HepG2 (cell line): ENCODE measurements at regions not wholly inside any gene's neighbourhood (a gene's known extent, or its start where the extent isn't known, plus 50 kb on each side); places are given as distances from the start of the nearest gene placed in this dataset.

Source experiments
- ARID3A ChIP-seq: IDR thresholded peaks from 2 replicates; pipeline ENCODE4 v1.6.1; 2012; ENCODE audit warnings: low read depth, low read length, improper control_type of control experiment
- HOXA5 ChIP-seq: sonication (generic); formaldehyde crosslinking; IDR thresholded peaks from 2 replicates; pipeline ENCODE4 v1.4.0; 2020; ENCODE audit warnings: missing genetic modification reagents
- KDM5B ChIP-seq: sonication (generic); formaldehyde crosslinking; IDR thresholded peaks from 2 replicates; pipeline ENCODE4 v1.4.0; 2020; ENCODE audit warnings: missing genetic modification reagents, mild to moderate bottlenecking, borderline replicate concordance
- NFIC ChIP-seq: IDR thresholded peaks from 2 replicates; pipeline ENCODE4 v1.6.1; 2012; ENCODE audit warnings: mild to moderate bottlenecking, low read length, inconsistent platforms
- NR2F6 ChIP-seq, 2 experiments: IDR thresholded peaks; 2 replicates each; pipeline ENCODE4 v1.6.1; 2016; ENCODE audit warnings: antibody characterized with exemption in 1 of 2, mild to moderate bottlenecking in 1 of 2
- NR3C1 ChIP-seq: sonication (generic); formaldehyde crosslinking; IDR thresholded peaks from 2 replicates; pipeline ENCODE4 v1.4.0; 2020; ENCODE audit warnings: missing genetic modification reagents
- RELA ChIP-seq: sonication (generic); formaldehyde crosslinking; IDR thresholded peaks from 2 replicates; pipeline ENCODE4 v1.4.0; 2020; ENCODE audit warnings: missing genetic modification reagents
- SOX13 ChIP-seq, 3 experiments: fragments of 450-650 bp in 1 of 3; sonication (generic) in 1 of 3; formaldehyde crosslinking in 1 of 3; IDR thresholded peaks in 2 of 3; conservative IDR thresholded peaks in 1 of 3; 2 replicates each; pipeline versions ENCODE4 v1.5.0 to v1.6.1; 2016 to 2020; ENCODE audit warnings: antibody characterized with exemption in 1 of 3, mild to moderate bottlenecking in 1 of 3, missing compliant biosample characterization in 1 of 3, missing genetic modification reagents in 1 of 3, moderate library complexity in 1 of 3
- TAF1 ChIP-seq: sonication (generic); formaldehyde crosslinking; IDR thresholded peaks from 2 replicates; pipeline ENCODE4 v1.4.0; 2020; ENCODE audit warnings: missing genetic modification reagents
- TFAP4 ChIP-seq: sonication (generic); IDR thresholded peaks from 2 replicates; pipeline ENCODE4 v1.6.1; 2016; ENCODE audit warnings: low read depth, borderline replicate concordance
- TFDP2 ChIP-seq: sonication (generic); formaldehyde crosslinking; IDR thresholded peaks from 2 replicates; pipeline ENCODE4 v1.4.0; 2020; ENCODE audit warnings: missing genetic modification reagents
- ZBTB39 ChIP-seq: sonication (generic); formaldehyde crosslinking; IDR thresholded peaks from 2 replicates; pipeline ENCODE4 v1.5.0; 2020; ENCODE audit warnings: missing genetic modification reagents
- ZBTB46 ChIP-seq: sonication (generic); formaldehyde crosslinking; IDR thresholded peaks from 2 replicates; pipeline ENCODE4 v1.4.0; 2020; ENCODE audit warnings: mild to moderate bottlenecking, missing genetic modification reagents, borderline replicate concordance
- ZNF136 ChIP-seq: sonication (generic); formaldehyde crosslinking; IDR thresholded peaks from 2 replicates; pipeline ENCODE4 v1.8.1; 2022; ENCODE audit warnings: low read depth, mild to moderate bottlenecking, moderate library complexity, missing genetic modification reagents
- ZNF160 ChIP-seq: sonication (generic); formaldehyde crosslinking; IDR thresholded peaks from 2 replicates; pipeline ENCODE4 v1.8.0; 2022; ENCODE audit warnings: mild to moderate bottlenecking, inconsistent platforms, missing genetic modification reagents
- ZNF800 ChIP-seq: sonication (generic); formaldehyde crosslinking; IDR thresholded peaks from 2 replicates; pipeline ENCODE4 v1.4.0; 2020; ENCODE audit warnings: missing genetic modification reagents

- 0 out of 2 replicates have a peak, but pooled peaks have one; percentile 31 for TF ChIP-seq NR2F6 (IDR thresholded peaks at IDR 0.05)
- TF ChIP-seq NR2F6 (CRISPR knock-in tag; IDR thresholded peaks at IDR 0.05): peak; percentile 31; the same call in 1 of the 2 replicates
- no peak for TF ChIP-seq SOX13 (IDR thresholded peaks at IDR 0.05)
- TF ChIP-seq SOX13 (CRISPR knock-in tag; conservative IDR thresholded peaks at IDR 0.05 in 1 of 2, IDR thresholded peaks at IDR 0.05 in 1 of 2): peak in 1 of 2 experiments; percentile 90; a peak in 2 of 4 replicates
- no peak for TF ChIP-seq ZNF160 (CRISPR knock-in tag)
- no peak for TF ChIP-seq ZBTB46
- TF ChIP-seq RELA: no peak
- no peak for TF ChIP-seq NR3C1 (CRISPR knock-in tag)
- TF ChIP-seq ZBTB39 (CRISPR knock-in tag): no peak
- TF ChIP-seq NFIC: no peak
- peak; percentile 34; the same call in 1 of the 2 replicates for TF ChIP-seq ARID3A
- no peak for TF ChIP-seq ZNF800 (CRISPR knock-in tag)
- TF ChIP-seq KDM5B (CRISPR knock-in tag): no peak
- TF ChIP-seq TFDP2 (CRISPR knock-in tag): no peak
- no peak for TF ChIP-seq HOXA5 (CRISPR knock-in tag)
- no peak for TF ChIP-seq TFAP4
- TF ChIP-seq ZNF136: no peak
- TF ChIP-seq TAF1 (CRISPR knock-in tag): no peak
These were observed 399.8 kb upstream of the PIK3R1 start (continued) for GRCh38 chr5:67815455-67816391.
